Activated T-helper 17 cell treated with anti-CD3 and anti-CD28 coated beads, Interleukin-2, amount 50 U/mL, for 72 hours (primary cell): ENCODE measurements at regions not wholly inside any gene's neighbourhood (a gene's known extent, or its start where the extent isn't known, plus 50 kb on each side); places are given as distances from the start of the nearest gene placed in this dataset.
"Not testable (repeated sequence)": the region's sequence is repeated elsewhere in the genome, so short reads cannot be mapped to it uniquely, and the experiment has no call there.

Source experiments
- ATAC-seq: fragments of 150-1000 bp; cut with Tn5 transposase; replicated peaks from 2 replicates; pipeline ENCODE4 v1.10.0; 2021; ENCODE audit warnings: mild to moderate bottlenecking, moderate library complexity
- H3K27ac Mint-ChIP-seq: one replicate; pipeline ENCODE4 v1.8.0; 2022; ENCODE audit warnings: mixed read lengths
- H3K27me3 Mint-ChIP-seq: one replicate; pipeline ENCODE4 v1.8.0; 2022; ENCODE audit warnings: mixed read lengths
- H3K36me3 Mint-ChIP-seq: one replicate; pipeline ENCODE4 v1.8.0; 2022; ENCODE audit warnings: low read depth, mild to moderate bottlenecking, mixed read lengths
- H3K4me1 Mint-ChIP-seq: one replicate; pipeline ENCODE4 v1.8.0; 2022; ENCODE audit warnings: mixed read lengths
- H3K4me3 Mint-ChIP-seq: one replicate; pipeline ENCODE4 v1.8.0; 2022; ENCODE audit warnings: mild to moderate bottlenecking, mixed read lengths
- H3K9me3 Mint-ChIP-seq: one replicate; pipeline ENCODE4 v1.8.0; 2022; ENCODE audit warnings: mixed read lengths

GRCh38 chr1:204014336-204014735 lies 58.6 kb upstream of the SOX13 start:
- Mint-ChIP-seq H3K4me1 (no peaks in the 10 kb centered on the region), H3K36me3 (no peaks in the 10 kb centered on the region), H3K27ac (no peak overlapping the region), H3K4me3 (no peak overlapping the region), H3K9me3 (no peaks in the 10 kb centered on the region), H3K27me3 (no peaks in the 10 kb centered on the region)
- ATAC-seq, result no peak

- not testable (repeated sequence) for H3K27ac Mint-ChIP-seq, H3K36me3 Mint-ChIP-seq, H3K27me3 Mint-ChIP-seq, ATAC-seq, H3K9me3 Mint-ChIP-seq, H3K4me1 Mint-ChIP-seq, H3K4me3 Mint-ChIP-seq
These were observed 58.0 kb upstream of the SOX13 start for GRCh38 chr1:204014961-204015360.

- H3K4me1 Mint-ChIP-seq, result no peaks in the 10 kb centered on the region
- no peak for ATAC-seq
- H3K9me3 Mint-ChIP-seq, result no peaks in the 10 kb centered on the region
- no peak overlapping the region for H3K4me3 Mint-ChIP-seq
- H3K27ac Mint-ChIP-seq, result no peak overlapping the region
- no peaks in the 10 kb centered on the region for H3K36me3 Mint-ChIP-seq
- no peaks in the 10 kb centered on the region for H3K27me3 Mint-ChIP-seq
These were observed 55.9 kb upstream of the SOX13 start for GRCh38 chr1:204017032-204017431.

GRCh38 chr1:204018460-204018859 lies 54.5 kb upstream of the SOX13 start:
- no peak for ATAC-seq
- H3K4me1 Mint-ChIP-seq, result no peaks in the 10 kb centered on the region
- no peaks in the 10 kb centered on the region for H3K27me3 Mint-ChIP-seq
- no peaks in the 10 kb centered on the region for H3K9me3 Mint-ChIP-seq
- H3K36me3 Mint-ChIP-seq, result no peaks in the 10 kb centered on the region
- no peak overlapping the region for H3K4me3 Mint-ChIP-seq
- H3K27ac Mint-ChIP-seq, result no peak overlapping the region
